HG02642 (cell line): ENCODE measurements at regions not wholly inside any gene's neighbourhood (a gene's known extent, or its start where the extent isn't known, plus 50 kb on each side); places are given as distances from the start of the nearest gene placed in this dataset.
"Not testable (repeated sequence)": the region's sequence is repeated elsewhere in the genome, so short reads cannot be mapped to it uniquely, and the experiment has no call there.

Experiments used
- ATAC-seq: cut with Tn5 transposase; IDR thresholded peaks from one replicate; pipeline ENCODE4 v1.9.1; 2021; ENCODE audit warnings: mild to moderate bottlenecking; ENCODE audit not compliant: unreplicated experiment, poor library complexity

GRCh38 chr5:62752998-62753367, 174.4 kb downstream of the LRRC70 start:
- not testable (repeated sequence) for ATAC-seq

DNA sequence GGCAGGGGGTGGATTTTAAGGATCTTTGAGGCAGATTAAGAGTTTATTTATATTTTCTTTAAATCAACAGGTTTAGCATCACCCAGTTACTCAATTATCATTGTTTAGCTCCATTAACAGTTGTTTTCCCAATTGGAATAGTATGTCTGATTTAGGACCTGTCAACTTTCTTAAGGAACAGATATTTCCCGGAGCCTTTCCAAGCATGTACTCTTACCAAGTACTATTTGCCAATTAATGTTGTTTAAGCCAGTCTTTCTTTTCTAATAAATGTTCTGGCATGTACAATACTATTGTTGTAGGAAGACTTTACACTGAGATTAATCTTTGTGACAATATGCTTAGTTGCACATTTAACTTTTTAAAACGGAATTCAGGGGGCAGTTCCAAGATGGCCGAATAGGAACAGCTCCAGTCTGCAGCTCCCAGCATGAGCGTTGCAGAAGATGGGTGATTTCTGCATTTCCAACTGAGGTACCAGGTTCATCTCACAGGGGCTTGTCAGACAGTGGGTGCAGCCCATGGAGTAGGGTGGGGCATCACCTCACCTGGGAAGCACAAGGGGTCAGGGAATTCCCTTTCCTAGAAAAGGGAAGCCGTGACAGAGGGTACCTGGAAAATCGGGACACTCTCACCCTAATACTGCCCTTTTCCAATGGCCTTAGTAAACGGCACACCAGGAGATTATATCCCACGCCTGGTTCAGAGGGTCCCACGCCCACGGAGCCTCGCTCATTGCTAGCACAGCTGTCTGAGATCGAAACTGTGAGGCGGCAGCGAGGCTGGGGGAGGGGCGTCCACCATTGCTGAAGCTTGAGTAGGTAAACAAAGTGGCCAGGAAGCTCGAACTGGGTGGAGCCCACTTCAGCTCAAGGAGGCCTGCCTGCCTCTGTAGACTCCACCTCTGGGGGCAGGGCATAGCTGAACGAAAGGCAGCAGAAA, 173.7 kb downstream of the LRRC70 start:
- not testable (repeated sequence) for ATAC-seq

DNA sequence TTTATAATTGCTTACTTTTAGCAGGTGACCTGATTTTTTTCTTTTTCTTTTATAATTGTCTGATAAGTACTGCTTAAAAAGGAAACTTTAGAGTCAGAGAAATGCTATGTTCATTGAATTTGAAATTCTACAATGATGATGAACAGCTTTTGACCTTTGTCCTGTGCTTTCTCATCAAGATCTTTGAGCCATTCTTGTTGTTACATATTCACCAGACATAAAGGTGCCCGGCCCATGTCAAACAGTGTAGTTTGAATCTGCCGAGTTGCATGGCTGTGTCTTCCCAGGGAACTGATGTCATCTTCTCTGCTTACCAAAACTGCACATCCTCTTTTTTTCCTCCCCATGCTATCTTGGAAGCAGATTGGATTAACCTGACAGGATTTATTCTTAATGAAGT, 163.6 kb downstream of the LRRC70 start:
- no peak for ATAC-seq

GRCh38 chr5:62741761-62742160, 163.1 kb downstream of the LRRC70 start:
- no peak for ATAC-seq

- no peak for ATAC-seq
Observed at GRCh38 chr5:62737766-62738165, 159.1 kb downstream of the LRRC70 start.

DNA sequence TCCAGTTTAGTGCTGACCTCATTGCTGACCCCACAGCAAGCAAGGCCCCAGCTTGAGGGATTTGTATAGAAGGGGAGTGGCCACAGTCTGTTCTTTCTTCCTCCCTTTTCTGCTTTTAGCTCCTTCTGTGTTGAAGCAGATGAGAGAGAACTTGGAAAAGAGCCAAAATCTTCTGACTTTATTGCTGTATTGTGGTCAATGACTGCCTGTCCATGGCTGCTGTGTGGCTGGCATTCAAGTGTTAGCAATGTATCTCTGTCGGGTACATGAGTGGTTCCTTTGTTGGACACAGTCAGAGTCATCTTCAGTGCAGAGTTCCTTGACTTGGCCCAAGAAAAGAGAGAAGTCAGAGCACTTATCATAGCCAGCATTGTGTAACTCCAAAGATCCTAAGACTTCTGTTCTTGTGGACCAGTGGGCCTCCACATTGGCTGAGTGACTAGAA, 154.1 kb downstream of the LRRC70 start:
- ATAC-seq = no peak

- no peak for ATAC-seq
Observed at GRCh38 chr5:62731022-62731421, 152.4 kb downstream of the LRRC70 start.

GRCh38 chr5:62729675-62730074, 151.1 kb downstream of the LRRC70 start:
- no peak for ATAC-seq

- ATAC-seq = no peak
Observed at GRCh38 chr5:62727861-62728260, 149.2 kb downstream of the LRRC70 start.

- ATAC-seq = no peak
Observed at GRCh38 chr5:62727184-62727583, 148.6 kb downstream of the LRRC70 start.

DNA sequence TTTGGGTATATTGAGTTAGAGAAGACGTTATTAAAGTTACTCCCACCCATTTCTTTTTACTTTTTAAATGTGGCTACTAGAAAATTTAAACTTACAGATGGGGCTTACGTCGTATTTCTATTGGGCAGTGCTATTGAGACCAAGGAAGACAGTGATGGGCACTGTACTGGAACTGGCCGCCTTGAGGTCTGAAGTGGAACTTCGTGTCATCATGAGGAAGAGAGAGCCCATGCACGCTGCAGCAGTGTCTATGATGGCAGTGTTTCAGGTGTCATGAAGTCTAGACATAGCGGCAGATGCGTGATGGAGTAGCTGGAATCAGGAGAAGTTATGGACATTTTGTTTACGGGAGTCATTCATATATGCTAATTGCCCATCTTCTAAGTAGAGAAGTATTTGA, 143.7 kb downstream of the LRRC70 start:
- ATAC-seq = no peak

GRCh38 chr5:62720031-62720441, 141.4 kb downstream of the LRRC70 start:
- ATAC-seq = peak; percentile 100

- ATAC-seq = no peak
Observed at GRCh38 chr5:62719061-62719720, 140.6 kb downstream of the LRRC70 start.

- no peak for ATAC-seq
Observed at GRCh38 chr5:62718324-62718723, 139.7 kb downstream of the LRRC70 start.

- ATAC-seq = no peak
Observed at GRCh38 chr5:62717301-62717933, 138.8 kb downstream of the LRRC70 start.

GRCh38 chr5:62714296-62714695, 135.7 kb downstream of the LRRC70 start:
- ATAC-seq = no peak

DNA sequence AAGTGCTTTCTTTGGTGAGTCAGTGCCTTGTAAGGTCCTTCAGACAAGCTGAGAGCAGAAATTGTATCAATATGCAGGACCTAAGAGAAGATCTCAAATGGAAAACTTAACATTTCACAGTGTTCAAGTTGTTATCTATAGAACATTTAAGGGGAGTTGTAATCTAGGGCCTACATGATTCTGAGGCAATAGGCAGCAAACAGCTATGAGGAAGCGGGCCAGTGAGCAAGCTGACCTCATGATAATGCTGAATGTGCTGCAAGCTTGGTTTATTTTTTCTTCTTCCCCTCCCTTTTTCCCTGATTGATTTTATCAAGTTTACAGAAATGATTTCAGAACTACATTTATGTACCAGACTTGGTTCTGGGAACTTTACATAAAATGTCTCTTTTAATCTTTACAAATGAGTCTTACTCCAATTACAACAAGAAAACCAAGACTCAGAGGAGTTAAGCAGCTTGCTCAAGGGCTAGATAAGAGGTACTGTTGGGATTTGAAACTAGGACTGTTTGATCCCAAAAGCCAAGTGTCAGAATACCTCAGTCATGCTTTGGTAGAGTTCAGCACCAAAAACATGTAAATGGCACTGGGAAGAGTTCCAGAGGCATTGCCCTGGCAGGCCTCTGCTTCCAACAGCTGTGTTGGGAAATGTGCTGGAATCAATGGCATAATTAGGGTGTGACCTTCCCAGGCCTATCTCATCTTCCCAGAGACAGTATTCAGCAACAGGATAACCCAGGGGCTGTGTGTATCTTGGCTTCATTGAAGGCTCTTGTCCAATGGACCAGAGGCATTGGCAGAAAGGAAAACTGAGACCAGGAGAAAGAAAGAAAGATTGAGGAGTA, 130.1 kb downstream of the LRRC70 start:
- no peak for ATAC-seq

- ATAC-seq = no peak
Observed at GRCh38 chr5:62707563-62707962, 128.9 kb downstream of the LRRC70 start.

GRCh38 chr5:62707131-62707530, 128.5 kb downstream of the LRRC70 start:
- ATAC-seq = no peak

- ATAC-seq = no peak
Observed at GRCh38 chr5:62705022-62705421, 126.4 kb downstream of the LRRC70 start.
